ENCODE measurements at regions not wholly inside any gene's neighbourhood (a gene's known extent, or its start where the extent isn't known, plus 50 kb on each side); places are given as distances from the start of the nearest gene placed in this dataset.

- TF ChIP-seq, protein P1, sequence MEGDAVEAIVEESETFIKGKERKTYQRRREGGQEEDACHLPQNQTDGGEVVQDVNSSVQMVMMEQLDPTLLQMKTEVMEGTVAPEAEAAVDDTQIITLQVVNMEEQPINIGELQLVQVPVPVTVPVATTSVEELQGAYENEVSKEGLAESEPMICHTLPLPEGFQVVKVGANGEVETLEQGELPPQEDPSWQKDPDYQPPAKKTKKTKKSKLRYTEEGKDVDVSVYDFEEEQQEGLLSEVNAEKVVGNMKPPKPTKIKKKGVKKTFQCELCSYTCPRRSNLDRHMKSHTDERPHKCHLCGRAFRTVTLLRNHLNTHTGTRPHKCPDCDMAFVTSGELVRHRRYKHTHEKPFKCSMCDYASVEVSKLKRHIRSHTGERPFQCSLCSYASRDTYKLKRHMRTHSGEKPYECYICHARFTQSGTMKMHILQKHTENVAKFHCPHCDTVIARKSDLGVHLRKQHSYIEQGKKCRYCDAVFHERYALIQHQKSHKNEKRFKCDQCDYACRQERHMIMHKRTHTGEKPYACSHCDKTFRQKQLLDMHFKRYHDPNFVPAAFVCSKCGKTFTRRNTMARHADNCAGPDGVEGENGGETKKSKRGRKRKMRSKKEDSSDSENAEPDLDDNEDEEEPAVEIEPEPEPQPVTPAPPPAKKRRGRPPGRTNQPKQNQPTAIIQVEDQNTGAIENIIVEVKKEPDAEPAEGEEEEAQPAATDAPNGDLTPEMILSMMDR (IDR thresholded peaks at IDR 0.05; ENCODE audit: low read depth, low read length, missing control alignments): no peak
- DNase-seq (ENCODE audit: extremely low read depth, low read depth): no peak
- peak overlapping the region; percentile 46 for H3K4me3 ChIP-seq (replicated peaks; ENCODE audit: low read depth, low read length)
Observed at GRCh38 chrX:13938829-13939530, 90.7 kb downstream of the GEMIN8 start.

- DNase-seq (ENCODE audit: extremely low read depth, low read depth): no peak
- TF ChIP-seq, protein P1 (IDR thresholded peaks at IDR 0.05; ENCODE audit: low read depth, low read length, missing control alignments): no peak
- H3K4me3 ChIP-seq (replicated peaks; ENCODE audit: low read depth, low read length): peak overlapping the region; percentile 46
Observed at GRCh38 chrX:13938051-13938828, 91.5 kb downstream of the GEMIN8 start.

- DNase-seq (ENCODE audit: extremely low read depth, low read depth): no peak
Observed at GRCh38 chrX:13937370-13938050, 92.2 kb downstream of the GEMIN8 start.

DNA sequence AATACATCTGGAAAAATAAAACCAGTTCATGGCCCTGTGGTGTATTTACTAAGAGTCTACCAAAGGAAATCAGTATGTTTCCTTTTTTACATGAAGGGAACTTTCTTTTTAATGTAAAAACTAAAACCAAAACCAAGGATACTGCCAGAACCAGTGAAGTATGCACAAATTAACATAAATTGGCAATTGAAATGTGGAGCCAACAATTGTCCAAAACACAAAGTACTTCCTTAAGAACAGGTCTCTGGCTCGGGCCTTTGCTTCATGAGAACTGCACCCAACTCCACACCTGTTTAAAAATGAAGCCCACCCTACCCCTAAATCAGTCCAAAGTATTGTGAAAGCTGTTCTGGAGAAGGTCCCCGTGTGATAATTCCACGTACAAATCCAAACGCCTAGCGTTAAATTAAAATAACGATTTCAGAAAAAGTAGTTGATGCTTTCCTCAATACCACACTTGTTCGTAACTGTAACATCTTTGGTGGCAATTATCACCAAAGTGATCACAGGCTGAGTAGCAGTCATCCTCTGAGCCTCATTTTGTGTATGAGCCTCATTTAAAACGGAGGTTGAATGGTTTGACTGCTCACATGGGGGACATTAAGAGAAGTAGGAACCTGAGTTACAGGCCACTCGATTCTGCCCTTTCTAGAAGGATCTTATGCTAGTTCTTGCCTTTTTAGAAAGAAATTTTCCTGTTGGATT lies 93.0 kb downstream of the GEMIN8 start:
- DNase-seq (ENCODE audit: extremely low read depth, low read depth): no peak
- TF ChIP-seq, protein P1 (IDR thresholded peaks at IDR 0.05; ENCODE audit: low read depth, low read length, missing control alignments): no peak
- no peak overlapping the region for H3K4me3 ChIP-seq (replicated peaks; ENCODE audit: low read depth, low read length)

More at GRCh38 chrX:13937370-13938050, 92.2 kb downstream of the GEMIN8 start:
- TF ChIP-seq, protein P1 (IDR thresholded peaks at IDR 0.05; ENCODE audit: low read depth, low read length, missing control alignments): no peak
- H3K4me3 ChIP-seq (replicated peaks; ENCODE audit: low read depth, low read length): peak overlapping the region; percentile 46

DNA sequence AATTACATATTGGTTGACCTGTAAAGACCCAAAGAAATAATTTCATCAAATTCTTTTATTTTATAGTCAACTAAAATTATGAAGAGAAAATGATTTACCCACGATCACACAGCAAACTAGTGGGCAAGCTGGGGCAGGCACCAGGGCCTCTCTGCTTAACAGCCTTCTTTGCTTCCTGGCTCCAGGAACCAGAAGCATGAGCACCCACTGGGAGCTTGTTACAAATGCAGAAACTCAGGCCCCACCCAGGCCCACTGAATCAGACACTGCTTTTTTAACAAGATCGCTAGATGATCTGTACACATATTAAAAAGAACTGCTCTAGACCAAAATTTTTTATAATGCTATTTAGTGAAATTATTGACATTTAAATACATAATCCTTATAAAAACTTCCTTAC lies 95.0 kb downstream of the GEMIN8 start:
- DNase-seq (ENCODE audit: extremely low read depth, low read depth): no peak
- TF ChIP-seq, protein P1 (IDR thresholded peaks at IDR 0.05; ENCODE audit: low read depth, low read length, missing control alignments): no peak
- H3K4me3 ChIP-seq (replicated peaks; ENCODE audit: low read depth, low read length): no peak overlapping the region

GRCh38 chrX:13933851-13934250 lies 95.8 kb downstream of the GEMIN8 start:
- DNase-seq (ENCODE audit: extremely low read depth, low read depth): no peak
- H3K4me3 ChIP-seq (replicated peaks; ENCODE audit: low read depth, low read length): no peak overlapping the region
- TF ChIP-seq, protein P1 (IDR thresholded peaks at IDR 0.05; ENCODE audit: low read depth, low read length, missing control alignments): no peak
